OCI-LY3 (cell line): ENCODE measurements at regions not wholly inside any gene's neighbourhood (a gene's known extent, or its start where the extent isn't known, plus 50 kb on each side); places are given as distances from the start of the nearest gene placed in this dataset.

Experiments used
- H2AFZ ChIP-seq: fragments of 200-600, 300-600 bp; shearing (Covaris generic); 2 replicates; pipeline ENCODE4 v1.6.0; 2014; ENCODE audit warnings: antibody characterized with exemption, low read depth, low read length
- H3K27ac ChIP-seq: fragments of 200-600, 300-600 bp; sonication (generic); 2 replicates; pipeline ENCODE4 v1.5.1; 2014; ENCODE audit warnings: mild to moderate bottlenecking, low read length, moderate library complexity, mixed read lengths
- H3K27me3 ChIP-seq: fragments of 200-600, 300-600 bp; sonication (generic); 2 replicates; pipeline ENCODE4 v1.6.1; 2014; ENCODE audit warnings: low read depth, low read length, mixed read lengths
- H3K36me3 ChIP-seq: fragments of 200-600, 300-600 bp; sonication (generic); replicated peaks from 2 replicates; pipeline ENCODE3; 2014; ENCODE audit warnings: low read depth, low read length, mixed read lengths
- H3K4me1 ChIP-seq: fragments of 300-600, 200-600 bp; sonication (generic); 2 replicates; pipeline ENCODE4 v1.6.1; 2014; ENCODE audit warnings: low read length, mixed read lengths
- H3K4me2 ChIP-seq: fragments of 200-600, 300-600 bp; sonication (generic); 2 replicates; pipeline ENCODE4 v1.6.1; 2014; ENCODE audit warnings: low read length, mixed read lengths
- H3K4me3 ChIP-seq: fragments of 300-600, 200-600 bp; sonication (generic); 2 replicates; pipeline ENCODE4 v1.5.1; 2014; ENCODE audit warnings: antibody characterized with exemption, mild to moderate bottlenecking, low read length, moderate library complexity
- H3K79me2 ChIP-seq: fragments of 300-600, 200-600 bp; shearing (Covaris generic); 2 replicates; pipeline ENCODE4 v1.6.1; 2014; ENCODE audit warnings: mild to moderate bottlenecking, low read length, mixed read lengths
- H3K9ac ChIP-seq: fragments of 300-600, 200-600 bp; shearing (Covaris generic); 2 replicates; pipeline ENCODE4 v1.6.0; 2014; ENCODE audit warnings: mild to moderate bottlenecking, low read length, moderate library complexity
- H3K9me3 ChIP-seq: fragments of 200-600, 300-600 bp; shearing (Covaris generic); 2 replicates; pipeline ENCODE4 v1.6.1; 2014; ENCODE audit warnings: low read length, mixed read lengths; ENCODE audit not compliant: insufficient read depth
- H4K20me1 ChIP-seq: fragments of 200-600, 300-600 bp; sonication (generic); 2 replicates; pipeline ENCODE4 v1.6.1; 2016; ENCODE audit warnings: low read length, mixed read lengths; ENCODE audit not compliant: insufficient read depth
- CTCF ChIP-seq: fragments of 200-600, 300-600 bp; sonication (generic); IDR thresholded peaks from 2 replicates; pipeline ENCODE4 v1.5.1; 2014; ENCODE audit warnings: antibody characterized with exemption, low read length, low read depth
- EZH2phosphoT487 ChIP-seq: fragments of 200-600 bp; shearing (Covaris generic); IDR thresholded peaks from 2 replicates; pipeline ENCODE4 v1.6.1; 2018; ENCODE audit warnings: antibody characterized with exemption, mixed run types, low read depth

- no peaks in the 10 kb centered on the region for H3K27me3 ChIP-seq
- H3K4me2 ChIP-seq = no peak overlapping the region
- H3K36me3 ChIP-seq = no peaks in the 10 kb centered on the region
- H3K4me1 ChIP-seq = no peaks in the 10 kb centered on the region
- no peak overlapping the region for H3K4me3 ChIP-seq
- no peak overlapping the region for H3K9ac ChIP-seq
- no peaks in the 10 kb centered on the region for H3K9me3 ChIP-seq
- H3K79me2 ChIP-seq = no peaks in the 10 kb centered on the region
- H4K20me1 ChIP-seq = no peaks in the 10 kb centered on the region
- TF ChIP-seq EZH2phosphoT487 (no peak), CTCF (no peak)
- no peak overlapping the region for H2AFZ ChIP-seq
- H3K27ac ChIP-seq = no peak overlapping the region
Measured at GRCh38 chr5:77561965-77562364, 69.8 kb upstream of the WDR41 start.

GRCh38 chr5:77560677-77561263 is 68.7 kb upstream of the WDR41 start:
- Histone ChIP-seq H3K9me3 (no peaks in the 10 kb centered on the region), H3K4me3 (no peak overlapping the region), H3K9ac (no peak overlapping the region), H3K4me1 (no peaks in the 10 kb centered on the region), H4K20me1 (no peaks in the 10 kb centered on the region), H3K36me3 (no peaks in the 10 kb centered on the region), H3K27me3 (no peaks in the 10 kb centered on the region), H3K27ac (no peak overlapping the region), H3K79me2 (no peaks in the 10 kb centered on the region), H2AFZ (no peak overlapping the region), H3K4me2 (no peak overlapping the region)
- peak; percentile 46 for TF ChIP-seq CTCF
- no peak for TF ChIP-seq EZH2phosphoT487

GRCh38 chr5:77558266-77558665 is 66.2 kb upstream of the WDR41 start:
- H4K20me1 ChIP-seq = no peaks in the 10 kb centered on the region
- no peak overlapping the region for H3K4me3 ChIP-seq
- no peaks in the 10 kb centered on the region for H3K27me3 ChIP-seq
- H3K9ac ChIP-seq = no peak overlapping the region
- no peak overlapping the region for H3K4me2 ChIP-seq
- no peak for TF ChIP-seq EZH2phosphoT487
- TF ChIP-seq CTCF = no peak
- H3K4me1 ChIP-seq = no peaks in the 10 kb centered on the region
- no peak overlapping the region for H2AFZ ChIP-seq
- H3K9me3 ChIP-seq = no peaks in the 10 kb centered on the region
- H3K36me3 ChIP-seq = no peaks in the 10 kb centered on the region
- no peaks in the 10 kb centered on the region for H3K79me2 ChIP-seq
- H3K27ac ChIP-seq = no peak overlapping the region

- Histone ChIP-seq H3K4me3 (no peak overlapping the region), H2AFZ (no peak overlapping the region), H3K27ac (no peak overlapping the region), H3K27me3 (no peaks in the 10 kb centered on the region), H3K36me3 (no peaks in the 10 kb centered on the region), H3K4me1 (no peaks in the 10 kb centered on the region), H3K79me2 (no peaks in the 10 kb centered on the region), H4K20me1 (no peaks in the 10 kb centered on the region), H3K9ac (no peak overlapping the region), H3K4me2 (no peak overlapping the region), H3K9me3 (no peaks in the 10 kb centered on the region)
- TF ChIP-seq CTCF = no peak
- TF ChIP-seq EZH2phosphoT487 = no peak
Measured at GRCh38 chr5:77550406-77550805, 58.3 kb upstream of the WDR41 start.
